ENCODE measurements at regions not wholly inside any gene's neighbourhood (a gene's known extent, or its start where the extent isn't known, plus 50 kb on each side); places are given as distances from the start of the nearest gene placed in this dataset.
A peak's percentile ranks its signal among the peaks of the same experiment; 100 is the strongest.

DNA sequence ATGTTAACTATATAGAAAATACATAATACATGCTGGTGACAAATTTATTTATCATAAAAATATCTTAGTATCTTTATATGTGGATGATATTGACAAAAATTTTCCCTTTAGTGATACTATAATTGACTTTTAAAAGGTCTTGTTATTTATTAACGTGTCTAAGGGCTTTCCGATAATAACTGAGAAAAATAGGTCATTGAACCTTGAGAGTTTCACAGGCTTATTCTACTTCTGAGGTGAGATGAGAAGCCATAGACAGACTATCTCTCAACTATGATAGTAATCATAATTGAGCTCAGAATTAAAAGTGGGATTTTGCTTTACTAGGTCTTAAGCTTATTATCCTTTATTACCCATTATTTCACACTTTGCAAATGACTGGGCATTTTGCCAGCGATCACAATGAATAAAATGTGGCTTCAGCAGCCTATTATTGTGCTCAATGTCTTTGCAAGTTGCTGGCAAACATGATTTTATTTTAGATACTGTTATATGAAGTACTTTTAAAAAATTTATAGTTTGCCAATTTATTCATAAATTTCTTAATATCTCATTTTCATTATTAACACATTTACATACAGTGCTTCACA lies 574.5 kb downstream of the ZWINT start:
- no peak overlapping the region for H3K27ac ChIP-seq (ENCODE audit: low read length)
- intact Hi-C loops (cut with micrococcal nuclease) = no loop called here

DNA sequence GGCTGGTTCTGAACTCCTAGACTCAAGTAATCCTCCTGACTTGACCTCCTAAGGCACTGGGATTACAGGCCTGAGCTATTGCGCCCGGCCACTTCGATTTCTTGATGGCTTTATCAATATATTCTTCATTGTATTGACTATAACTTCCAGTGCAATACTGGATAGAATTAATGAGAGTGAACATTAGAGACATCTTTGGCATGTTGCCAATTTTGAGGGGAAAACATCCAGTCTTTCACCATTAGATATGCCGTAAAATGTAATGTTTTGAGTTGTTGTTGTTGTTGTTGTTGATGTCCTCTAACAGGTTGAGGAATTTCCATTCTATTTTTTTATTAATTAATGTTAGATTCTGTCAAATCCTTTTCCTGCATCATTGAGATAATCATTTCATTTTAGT lies 578.9 kb downstream of the ZWINT start:
- H3F3A ChIP-seq (ENCODE audit: low read length, unreplicated experiment) = no peaks in the 10 kb centered on the region
- no peaks in the 10 kb centered on the region for H4K20me1 ChIP-seq (ENCODE audit: low read length)
- no peak overlapping the region for H3K4me2 ChIP-seq (ENCODE audit: low read length)
- ChIA-PET POLR2A (ENCODE audit: unreplicated experiment) (no interaction called here), CTCF (no interaction called here)
- BruUV-seq (replicated peaks) = no TSS peak
- no peaks in the 10 kb centered on the region for H3K9me3 ChIP-seq (ENCODE audit: low read length)
- no peak for DNase-seq
- no peak overlapping the region for H3K9ac ChIP-seq (ENCODE audit: low read length)
- H3K27ac ChIP-seq (ENCODE audit: low read length) = no peak overlapping the region
- H3K4me1 ChIP-seq (ENCODE audit: insufficient read depth, low read length) = no peaks in the 10 kb centered on the region
- no peaks in the 10 kb centered on the region for H3K36me3 ChIP-seq (ENCODE audit: low read depth, low read length)
- H2AFZ ChIP-seq (ENCODE audit: low read length) = no peak overlapping the region
- no peaks in the 10 kb centered on the region for H3K27me3 ChIP-seq (ENCODE audit: low read length)
- intact Hi-C loops (cut with micrococcal nuclease) = no loop called here
- no peak for ATAC-seq
- no peak for TF ChIP-seq EZH2phosphoT487 (IDR thresholded peaks at IDR 0.05; ENCODE audit: borderline replicate concordance, low read length)
- TF ChIP-seq, protein P1, sequence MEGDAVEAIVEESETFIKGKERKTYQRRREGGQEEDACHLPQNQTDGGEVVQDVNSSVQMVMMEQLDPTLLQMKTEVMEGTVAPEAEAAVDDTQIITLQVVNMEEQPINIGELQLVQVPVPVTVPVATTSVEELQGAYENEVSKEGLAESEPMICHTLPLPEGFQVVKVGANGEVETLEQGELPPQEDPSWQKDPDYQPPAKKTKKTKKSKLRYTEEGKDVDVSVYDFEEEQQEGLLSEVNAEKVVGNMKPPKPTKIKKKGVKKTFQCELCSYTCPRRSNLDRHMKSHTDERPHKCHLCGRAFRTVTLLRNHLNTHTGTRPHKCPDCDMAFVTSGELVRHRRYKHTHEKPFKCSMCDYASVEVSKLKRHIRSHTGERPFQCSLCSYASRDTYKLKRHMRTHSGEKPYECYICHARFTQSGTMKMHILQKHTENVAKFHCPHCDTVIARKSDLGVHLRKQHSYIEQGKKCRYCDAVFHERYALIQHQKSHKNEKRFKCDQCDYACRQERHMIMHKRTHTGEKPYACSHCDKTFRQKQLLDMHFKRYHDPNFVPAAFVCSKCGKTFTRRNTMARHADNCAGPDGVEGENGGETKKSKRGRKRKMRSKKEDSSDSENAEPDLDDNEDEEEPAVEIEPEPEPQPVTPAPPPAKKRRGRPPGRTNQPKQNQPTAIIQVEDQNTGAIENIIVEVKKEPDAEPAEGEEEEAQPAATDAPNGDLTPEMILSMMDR (conservative IDR thresholded peaks at IDR 0.05; ENCODE audit: low read depth, low read length) = no peak
- no peak for TF ChIP-seq EZH2 (IDR thresholded peaks at IDR 0.05; ENCODE audit: low read length, unreplicated experiment)
- H3K4me3 ChIP-seq (ENCODE audit: low read length) = no peak overlapping the region
- no peaks in the 10 kb centered on the region for H3K9me2 ChIP-seq (replicated peaks; ENCODE audit: low read length)
- no peaks in the 10 kb centered on the region for H3K79me2 ChIP-seq (ENCODE audit: low read length)

More for the DNA sequence above, 574.5 kb downstream of the ZWINT start:
- no peaks in the 10 kb centered on the region for H3K9me2 ChIP-seq (replicated peaks; ENCODE audit: low read length)
- H3K4me3 ChIP-seq (ENCODE audit: low read length) = no peak overlapping the region
- no peak overlapping the region for H3K9ac ChIP-seq (ENCODE audit: low read length)
- no peaks in the 10 kb centered on the region for H3K36me3 ChIP-seq (ENCODE audit: low read depth, low read length)
- DNase-seq (no peak), ATAC-seq (no peak)
- H4K20me1 ChIP-seq (ENCODE audit: low read length) = no peaks in the 10 kb centered on the region
- CTCF ChIA-PET = no interaction called here
- no peaks in the 10 kb centered on the region for H3K27me3 ChIP-seq (ENCODE audit: low read length)
- H2AFZ ChIP-seq (ENCODE audit: low read length) = no peak overlapping the region
- H3K9me3 ChIP-seq (ENCODE audit: low read length) = no peaks in the 10 kb centered on the region
- no peak overlapping the region for H3K4me2 ChIP-seq (ENCODE audit: low read length)
- H3F3A ChIP-seq (ENCODE audit: low read length, unreplicated experiment) = no peaks in the 10 kb centered on the region
- TF ChIP-seq, protein P1 (conservative IDR thresholded peaks at IDR 0.05; ENCODE audit: low read depth, low read length) = no peak
- TF ChIP-seq EZH2phosphoT487 (IDR thresholded peaks at IDR 0.05; ENCODE audit: borderline replicate concordance, low read length) = no peak
- no peak for TF ChIP-seq EZH2 (IDR thresholded peaks at IDR 0.05; ENCODE audit: low read length, unreplicated experiment)
- H3K4me1 ChIP-seq (ENCODE audit: insufficient read depth, low read length) = no peaks in the 10 kb centered on the region
- H3K79me2 ChIP-seq (ENCODE audit: low read length) = no peaks in the 10 kb centered on the region
- POLR2A ChIA-PET (ENCODE audit: unreplicated experiment) = interaction anchor here (0.5 kb wide), 1 partner anchor 189 kb away, joined by 3 read pairs; no protein-coding TSS in a partner anchor
- no TSS peak for BruUV-seq (replicated peaks)

DNA sequence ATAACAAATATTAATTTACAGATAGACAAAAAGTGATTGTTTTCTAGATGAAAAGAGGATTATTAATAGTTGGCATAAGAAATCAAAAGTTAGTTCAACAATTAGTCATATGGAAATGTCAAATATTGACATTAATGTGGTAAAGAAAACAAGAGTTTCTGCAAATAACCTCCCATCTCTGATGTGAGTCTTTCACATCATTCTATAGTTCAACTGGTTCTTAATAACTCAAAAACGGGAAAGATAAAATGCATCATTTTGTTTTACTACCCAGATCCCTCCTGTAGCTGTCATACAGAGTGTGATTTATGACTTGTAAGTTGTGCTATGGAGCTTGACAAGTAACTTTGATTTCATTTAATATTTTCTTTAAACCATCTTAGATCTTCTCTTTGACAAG lies 594.8 kb downstream of the ZWINT start:
- Histone ChIP-seq H3K4me1 (ENCODE audit: insufficient read depth, low read length) (0 out of 2 replicates have a peak, but pooled peaks cover 3% of the 10 kb centered on the region), H3K4me3 (ENCODE audit: low read length) (no peak overlapping the region), H3K9me2 (replicated peaks; ENCODE audit: low read length) (no peaks in the 10 kb centered on the region), H3K79me2 (ENCODE audit: low read length) (no peaks in the 10 kb centered on the region), H3K36me3 (ENCODE audit: low read depth, low read length) (no peaks in the 10 kb centered on the region), H3K27ac (ENCODE audit: low read length) (no peak overlapping the region), H3K4me2 (ENCODE audit: low read length) (no peak overlapping the region), H3F3A (ENCODE audit: low read length, unreplicated experiment) (no peaks in the 10 kb centered on the region), H3K27me3 (ENCODE audit: low read length) (no peaks in the 10 kb centered on the region), H2AFZ (ENCODE audit: low read length) (no peak overlapping the region), H3K9ac (ENCODE audit: low read length) (no peak overlapping the region), H3K9me3 (ENCODE audit: low read length) (no peaks in the 10 kb centered on the region), H4K20me1 (ENCODE audit: low read length) (no peaks in the 10 kb centered on the region)
- POLR2A ChIA-PET (ENCODE audit: unreplicated experiment) = no interaction called here
- no peak for TF ChIP-seq EZH2 (IDR thresholded peaks at IDR 0.05; ENCODE audit: low read length, unreplicated experiment)
- no peak for TF ChIP-seq EZH2phosphoT487 (IDR thresholded peaks at IDR 0.05; ENCODE audit: borderline replicate concordance, low read length)
- TF ChIP-seq, protein P1 (conservative IDR thresholded peaks at IDR 0.05; ENCODE audit: low read depth, low read length) = no peak
- no TSS peak for BruUV-seq (replicated peaks)
- intact Hi-C loops (cut with micrococcal nuclease) = loop anchor here (2.0 kb wide), 1 partner anchor 15 kb away; no protein-coding TSS in a partner anchor
- peak; percentile 97 for ATAC-seq
- CTCF ChIA-PET = no interaction called here
- peak; percentile 61 for DNase-seq
